HG03457 (cell line): ENCODE measurements at regions not wholly inside any gene's neighbourhood (a gene's known extent, or its start where the extent isn't known, plus 50 kb on each side); places are given as distances from the start of the nearest gene placed in this dataset.

Experiments used
- ATAC-seq: cut with Tn5 transposase; IDR thresholded peaks from one replicate; pipeline ENCODE4 v1.9.1; 2021; ENCODE audit warnings: moderate number of reproducible peaks; ENCODE audit not compliant: unreplicated experiment

DNA sequence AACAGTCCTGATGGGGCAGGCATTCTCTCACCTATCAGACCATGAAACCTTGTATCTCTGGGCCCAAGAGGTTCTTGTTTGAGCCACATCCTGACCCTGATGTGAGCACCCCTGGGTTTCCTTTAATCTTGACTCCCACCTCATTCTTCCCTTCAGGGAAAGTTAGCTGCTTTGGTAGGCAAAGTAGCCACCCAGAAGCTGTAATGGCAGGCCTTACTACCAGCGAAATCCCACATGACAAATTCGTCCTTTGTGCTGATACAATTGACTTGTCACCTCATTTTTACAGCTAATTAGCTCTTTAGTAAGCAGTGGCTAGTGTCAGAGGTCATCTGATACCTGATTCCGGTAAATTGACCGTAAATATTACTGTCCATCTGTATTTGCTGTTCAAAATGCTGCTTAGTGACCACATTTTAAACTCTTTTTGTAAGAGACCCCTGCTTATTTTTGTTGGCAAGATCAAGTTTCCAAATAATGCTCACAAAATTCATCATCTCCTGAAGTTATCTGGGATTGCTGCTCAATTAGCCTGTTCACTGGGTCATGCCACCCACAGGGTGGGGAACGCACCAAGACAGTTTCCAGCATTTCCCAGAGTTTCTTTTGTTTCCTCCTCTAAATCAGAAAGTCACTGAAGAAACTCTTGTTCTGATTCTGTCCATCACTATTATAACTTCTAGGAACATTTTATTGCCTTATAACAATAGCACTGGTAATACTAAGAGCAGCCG, 329.7 kb downstream of the GPAT3 start:
- no peak for ATAC-seq

GRCh38 chr4:83864097-83864817, 328.3 kb downstream of the GPAT3 start:
- no peak for ATAC-seq

DNA sequence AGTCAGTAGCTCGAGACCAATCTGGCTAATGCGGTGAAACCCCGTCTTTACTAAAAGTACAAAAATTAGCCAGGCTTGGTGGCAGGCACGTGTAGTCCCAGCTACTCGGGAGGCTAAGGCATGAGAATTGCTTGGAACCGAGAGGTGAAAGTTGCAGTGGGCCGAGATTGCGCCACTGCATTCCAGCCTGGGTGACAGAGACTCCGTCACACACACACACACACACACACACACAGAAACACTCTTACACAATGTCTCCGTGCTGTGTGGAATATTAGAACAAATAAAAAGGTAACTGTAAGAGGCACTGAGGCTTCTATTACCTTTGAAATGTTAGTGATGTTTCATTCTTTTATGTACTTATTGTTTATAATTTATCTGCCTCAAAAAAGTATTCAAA, 326.6 kb downstream of the GPAT3 start:
- no peak for ATAC-seq

GRCh38 chr4:83860200-83860599, 324.3 kb downstream of the GPAT3 start:
- ATAC-seq = no peak

DNA sequence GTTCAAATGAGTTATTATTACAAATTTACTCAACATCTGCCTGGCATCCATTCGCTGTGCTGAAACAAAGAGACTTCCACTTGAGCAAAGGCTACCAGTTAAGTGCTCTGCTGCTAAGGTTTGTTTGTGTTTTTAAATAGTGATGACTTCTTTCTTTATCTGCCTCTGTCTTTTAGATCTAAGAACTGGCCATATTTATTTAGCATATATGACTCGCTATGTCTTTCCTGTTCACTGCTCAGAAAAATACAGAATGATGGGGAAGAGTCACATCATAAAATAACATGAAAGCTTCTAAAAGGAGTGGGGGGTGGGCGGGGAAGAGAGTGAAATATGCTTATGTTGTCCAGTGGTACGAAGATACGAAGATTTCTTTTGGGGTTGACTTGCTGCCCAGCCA, 322.2 kb downstream of the GPAT3 start:
- ATAC-seq = no peak

GRCh38 chr4:83855044-83855443, 319.1 kb downstream of the GPAT3 start:
- ATAC-seq = no peak

GRCh38 chr4:83852085-83852451, 316.2 kb downstream of the GPAT3 start:
- no peak for ATAC-seq

- no peak for ATAC-seq
Observed at GRCh38 chr4:83851261-83852084, 315.6 kb downstream of the GPAT3 start.

GRCh38 chr4:83850435-83850834, 314.5 kb downstream of the GPAT3 start:
- ATAC-seq = no peak

DNA sequence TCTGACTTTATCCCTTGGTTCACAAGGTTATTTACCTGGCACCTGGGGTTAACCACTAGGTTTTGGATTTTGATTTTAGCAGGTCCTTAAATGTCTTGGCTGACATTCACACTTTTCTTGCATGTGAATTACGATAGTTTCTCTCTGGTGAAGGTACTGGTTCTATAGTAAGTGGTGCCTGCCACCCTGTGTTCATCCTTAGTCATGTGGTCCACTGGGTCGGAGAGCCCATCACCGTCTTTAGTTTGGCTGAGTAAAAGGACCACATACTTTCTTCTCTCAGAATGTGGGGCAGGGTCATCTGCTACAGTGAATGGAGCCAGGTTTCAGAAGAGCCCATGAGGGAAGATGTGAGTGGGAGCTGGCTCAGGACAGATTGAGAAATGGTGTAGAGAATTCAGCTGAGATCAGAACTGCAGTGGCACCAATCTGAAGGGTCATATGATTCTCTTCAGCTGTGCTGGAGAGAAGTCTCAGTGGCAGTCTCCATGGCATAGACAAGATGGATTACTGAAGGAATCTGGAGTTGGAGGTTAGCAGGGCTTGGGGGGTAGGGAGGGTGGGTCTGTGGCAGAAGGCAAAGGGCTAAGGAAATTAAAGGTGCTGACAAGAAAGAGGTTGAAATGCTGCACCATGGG, 310.4 kb downstream of the GPAT3 start:
- no peak for ATAC-seq

DNA sequence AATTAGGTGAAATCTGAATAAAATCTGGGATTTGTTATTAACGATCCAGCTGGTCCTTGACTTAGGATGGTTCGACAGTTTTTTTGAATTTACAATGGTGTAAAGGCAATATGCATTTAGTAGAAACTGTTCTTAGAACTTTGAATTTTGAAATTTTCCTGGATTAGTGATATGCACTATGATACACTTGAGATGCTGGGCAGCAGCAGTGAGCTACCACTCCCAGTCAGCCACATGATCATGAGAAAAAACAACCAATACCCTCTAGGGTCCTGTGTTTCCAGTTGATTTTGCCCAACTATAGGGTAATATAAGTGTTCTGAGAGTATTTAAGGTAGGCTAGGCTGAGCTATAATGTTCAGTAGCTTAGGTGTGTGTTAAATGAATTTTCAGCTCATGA, 303.7 kb downstream of the GPAT3 start:
- ATAC-seq = no peak

GRCh38 chr4:83837614-83838308, 301.9 kb downstream of the GPAT3 start:
- ATAC-seq = no peak

DNA sequence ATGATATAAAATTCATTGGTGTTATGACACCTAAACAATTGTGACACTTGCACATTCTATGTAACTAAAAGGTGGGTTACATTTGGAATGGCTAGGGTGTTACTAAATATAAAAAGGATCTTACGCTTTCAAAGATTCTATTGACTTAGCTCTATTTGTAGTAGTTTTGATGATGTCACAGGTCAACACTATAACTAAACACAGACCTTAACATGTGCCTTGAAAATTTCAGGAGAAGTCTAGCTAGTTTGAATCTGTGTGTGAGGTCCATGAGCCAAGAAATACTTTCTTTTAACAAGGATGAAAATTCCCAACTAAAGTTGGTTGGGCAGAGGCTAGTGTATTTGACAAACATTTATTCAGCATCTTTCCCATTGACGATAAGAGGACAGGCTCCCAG, 298.0 kb downstream of the GPAT3 start:
- ATAC-seq = no peak

DNA sequence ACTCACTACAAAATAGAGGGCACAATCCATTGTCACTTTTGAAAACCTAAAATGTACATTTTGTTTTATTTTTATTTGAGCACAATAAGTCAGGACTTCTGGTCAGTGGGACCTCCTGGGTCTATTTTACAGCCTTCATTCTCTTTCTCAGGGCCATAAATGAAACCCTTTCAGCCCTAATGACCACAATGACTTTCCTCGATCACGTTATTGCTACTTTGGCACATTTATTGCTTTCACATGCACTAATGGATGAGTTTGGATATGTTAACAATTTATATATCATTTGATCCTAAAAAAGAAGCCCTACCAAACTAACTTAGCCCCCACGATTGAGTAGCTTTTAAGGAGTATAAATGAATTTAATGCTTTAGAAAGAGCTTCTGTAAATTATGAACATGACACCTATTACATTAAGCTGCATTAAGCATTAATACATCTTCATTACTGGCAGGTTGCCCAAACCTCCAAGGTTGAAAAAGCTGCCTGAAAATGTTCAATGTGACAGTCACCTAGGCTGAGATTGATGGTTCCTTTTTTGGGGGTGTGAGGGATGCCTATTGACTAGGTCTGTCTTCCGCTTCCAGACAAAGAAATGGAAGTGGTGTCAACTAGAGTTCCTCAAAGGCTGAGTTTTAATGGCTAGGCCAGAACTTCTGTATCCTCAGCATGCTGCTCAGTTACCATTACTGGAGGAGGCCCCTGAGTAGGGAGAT, 296.4 kb downstream of the GPAT3 start:
- ATAC-seq = no peak

GRCh38 chr4:83831588-83831987, 295.7 kb downstream of the GPAT3 start:
- ATAC-seq = no peak

- no peak for ATAC-seq
Observed at GRCh38 chr4:83830138-83830888, 294.4 kb downstream of the GPAT3 start.

DNA sequence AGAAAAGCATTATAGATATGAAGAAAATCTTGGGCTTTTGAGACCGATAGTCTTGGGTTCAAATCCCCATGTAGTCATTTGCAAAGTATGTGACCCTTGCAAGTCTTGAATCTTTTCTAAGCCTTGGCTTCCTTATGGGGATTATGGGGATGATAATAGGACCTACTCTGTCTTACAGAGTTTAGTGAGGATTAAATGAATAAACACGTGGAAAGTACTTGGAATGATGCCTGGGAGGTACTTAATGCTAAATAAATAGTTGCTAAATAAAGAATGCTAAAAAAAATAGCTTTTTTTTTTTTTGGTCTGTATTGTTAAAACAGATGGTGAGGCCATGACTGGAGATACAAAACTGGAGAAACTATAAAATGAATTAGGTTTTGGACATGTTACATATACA, 292.7 kb downstream of the GPAT3 start:
- no peak for ATAC-seq

DNA sequence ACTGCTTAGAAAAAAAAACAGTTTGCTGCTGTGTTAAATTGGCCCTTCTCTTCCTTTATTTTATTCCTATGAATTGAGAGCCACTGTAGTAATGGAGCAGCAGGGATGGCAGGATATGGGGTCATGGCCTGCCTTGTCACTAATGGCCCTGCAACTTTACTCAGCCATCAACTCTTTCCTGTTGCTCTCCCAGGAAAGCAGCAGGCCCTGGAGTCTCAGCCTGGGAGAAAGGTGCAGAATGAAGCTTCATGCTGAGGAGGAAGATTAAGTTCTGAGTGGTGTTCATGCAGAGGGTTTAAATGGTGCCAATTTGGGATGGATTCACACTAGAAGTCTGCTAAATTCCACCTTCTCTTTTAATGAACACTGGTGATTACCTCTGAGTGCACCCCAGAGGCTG, 285.6 kb downstream of the GPAT3 start:
- no peak for ATAC-seq

DNA sequence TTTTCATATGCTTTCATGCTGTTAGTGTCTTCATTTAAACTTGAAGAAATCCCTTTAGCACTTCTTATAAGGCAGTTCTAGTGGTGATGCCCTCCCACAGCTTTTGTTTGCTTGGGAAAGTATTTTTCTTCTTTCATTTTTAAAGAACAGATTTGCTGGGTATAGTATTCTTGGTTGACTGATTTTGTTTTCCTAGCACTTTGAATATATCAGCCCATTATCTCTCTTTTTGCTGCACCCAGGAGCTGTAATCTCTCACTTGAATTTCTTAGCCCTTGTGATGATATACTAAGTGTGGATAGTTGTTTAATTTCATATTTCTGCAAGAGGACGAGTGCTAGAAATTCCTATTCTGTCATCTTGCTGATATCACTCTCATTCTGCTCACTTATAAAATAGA, 283.7 kb downstream of the GPAT3 start:
- ATAC-seq = no peak
